K562 (cell line): ENCODE measurements at regions not wholly inside any gene's neighbourhood (a gene's known extent, or its start where the extent isn't known, plus 50 kb on each side); places are given as distances from the start of the nearest gene placed in this dataset.

Source experiments
- ATAC-seq: fragments of 200-7000 bp; cut with Tn5 transposase; 3 replicates; pipeline ENCODE4 v1.9.1; 2020; ENCODE audit warnings: moderate library complexity
- BruUV-seq: library from RNA; stranded (reverse); fragments of 400-500 nt; replicated peaks from 2 replicates; lab custom pipeline; 2021; lab: Mats Ljungman, UMichigan
- CTCF ChIA-PET: fragments of 300-600 bp; formaldehyde crosslinking; extraction: SDS; loops from one replicate; lab custom pipeline; 2021; ENCODE audit warnings: low intra/inter-chr PET ratio; lab: Yijun Ruan, JAX
- POLR2A ChIA-PET: fragments of 300-600, 350-650 bp; sonication (Branson Sonifier 250); formaldehyde crosslinking; extraction: SDS; loops from one replicate; lab custom pipeline; 2021; ENCODE audit warnings: antibody characterized with exemption, inconsistent platforms; lab: Yijun Ruan, JAX
- DNase-seq, 4 experiments: peaks; one replicate each; pipeline versions ENCODE4 v3.0.0 to v3.0.0-alpha.2; 2011 to 2018; ENCODE audit warnings: low spot score in 3 of 4, mixed read lengths in 3 of 4; ENCODE audit errors: extremely low read depth in 1 of 4
- FAIRE-seq: peaks from 2 replicates; lab custom pipeline; 2011; peaks lifted over from hg19 to GRCh38; lab: Jason Lieb, UNC
- H2AFZ ChIP-seq: 2 replicates; pipeline ENCODE4 v1.6.0; 2011; ENCODE audit warnings: low read depth, low read length, control low read depth, inconsistent platforms
- H3K27ac ChIP-seq: fragments of 200-600 bp; 3 replicates; pipeline ENCODE4 v1.8.0; 2011; ENCODE audit warnings: low read depth, mild to moderate bottlenecking, control low read depth, inconsistent platforms, low read length, moderate library complexity, mixed read lengths; ENCODE audit errors: extremely low read depth
- H3K27me3 ChIP-seq, 2 experiments: fragments of 300-600 bp in 1 of 2; 2 replicates in 1 of 2; 3 replicates in 1 of 2; pipeline versions ENCODE4 v1.6.0 to v1.8.0; 2011; ENCODE audit warnings: inconsistent platforms in 2 of 2, low read length in 2 of 2, mild to moderate bottlenecking in 1 of 2, mixed read lengths in 1 of 2, moderate library complexity in 1 of 2; ENCODE audit not compliant: control insufficient read depth in 2 of 2, insufficient read depth in 2 of 2
- H3K36me3 ChIP-seq: fragments of 300-600 bp; 3 replicates; pipeline ENCODE4 v1.8.0; 2011; ENCODE audit warnings: mild to moderate bottlenecking, low read length, inconsistent platforms; ENCODE audit not compliant: control insufficient read depth, insufficient read depth
- H3K4me1 ChIP-seq, 2 experiments: fragments of 200-600 bp in 1 of 2; replicated peaks in 1 of 2; 2 replicates in 1 of 2; 3 replicates in 1 of 2; pipeline versions ENCODE4 v1.5.1 to v1.8.0; 2011; ENCODE audit warnings: inconsistent platforms in 2 of 2, low read length in 2 of 2, mild to moderate bottlenecking in 1 of 2, mixed read lengths in 1 of 2, moderate library complexity in 1 of 2; ENCODE audit not compliant: control insufficient read depth in 2 of 2, insufficient read depth in 2 of 2
- H3K4me2 ChIP-seq: 2 replicates; pipeline ENCODE4 v1.6.1; 2011; ENCODE audit warnings: low read length, control low read depth, inconsistent platforms, mixed read lengths; ENCODE audit not compliant: insufficient read depth
- H3K4me3 ChIP-seq: fragments of 200-600 bp; sonication (generic), shearing (Covaris generic); 2 replicates; pipeline ENCODE4 v1.5.1; 2016; ENCODE audit warnings: control low read depth, inconsistent platforms
- H3K79me2 ChIP-seq: fragments of 200-600 bp; 3 replicates; pipeline ENCODE4 v1.8.0; 2011; ENCODE audit warnings: low read length, inconsistent platforms; ENCODE audit not compliant: control insufficient read depth, insufficient read depth
- H3K9ac ChIP-seq, 2 experiments: 2 replicates each; pipeline versions ENCODE4 v1.6.0 to v1.6.1; 2011; ENCODE audit warnings: low read depth in 2 of 2, low read length in 2 of 2, control low read depth in 1 of 2, inconsistent platforms in 1 of 2, mild to moderate bottlenecking in 1 of 2, mixed read lengths in 1 of 2; ENCODE audit not compliant: insufficient read depth in 1 of 2
- H3K9me1 ChIP-seq: one replicate; pipeline ENCODE4 v1.6.0; 2011; ENCODE audit warnings: inconsistent platforms, mild to moderate bottlenecking, low read length, moderate library complexity; ENCODE audit not compliant: control insufficient read depth, insufficient read depth
- H3K9me3 ChIP-seq: replicated peaks from 2 replicates; pipeline ENCODE4 v1.5.1; 2011; ENCODE audit warnings: low read depth, low read length, inconsistent platforms; ENCODE audit not compliant: control insufficient read depth, insufficient read depth
- H4K20me1 ChIP-seq: replicated peaks from 2 replicates; pipeline ENCODE4 v1.6.1; 2011; ENCODE audit warnings: low read length, inconsistent platforms, mixed read lengths; ENCODE audit not compliant: control insufficient read depth, insufficient read depth
- KLF6 ChIP-seq: fragments of 250-450 bp; sonication (Bioruptor Pico); IDR thresholded peaks from 2 replicates; pipeline ENCODE4 v1.4.0; 2020; ENCODE audit warnings: mild to moderate bottlenecking, moderate library complexity, borderline replicate concordance
- PCBP2 ChIP-seq: fragments of 200-400 bp; formaldehyde crosslinking; IDR thresholded peaks from 2 replicates; pipeline ENCODE4 v1.6.1; 2018; ENCODE audit warnings: low read length, low read depth, mild to moderate bottlenecking, moderate library complexity; ENCODE audit not compliant: poor library complexity, severe bottlenecking
- ZBTB26 ChIP-seq: fragments of 450-650 bp; formaldehyde crosslinking; IDR thresholded peaks from 2 replicates; pipeline ENCODE4 v1.4.0; 2022; ENCODE audit warnings: missing genetic modification characterization
- ZNF232 ChIP-seq: sonication (generic); formaldehyde crosslinking; IDR thresholded peaks from 2 replicates; pipeline ENCODE4 v1.8.0; 2022; ENCODE audit warnings: mild to moderate bottlenecking, missing genetic modification reagents
- ZNF696 ChIP-seq: fragments of 250-450 bp; sonication (Bioruptor Pico); conservative IDR thresholded peaks from 2 replicates; pipeline ENCODE4 v1.4.0; 2020; ENCODE audit warnings: mild to moderate bottlenecking, moderate library complexity
- WGBS: fragments of 100-300 bp; shearing (Covaris generic); methylation state at CpG from one replicate; pipeline ENCODE4 v1.1.6; 2016; ENCODE audit warnings: low coverage, mixed read lengths; ENCODE audit not compliant: insufficient coverage; ENCODE audit errors: missing lambda C conversion rate; 5-methylcytosine and 5-hydroxymethylcytosine counted together
- in situ Hi-C: fragments of 300-500 bp; cut with MboI; formaldehyde crosslinking; loops from 4 replicates; pipeline ENCODE4 v1.15.0; 2018; ENCODE audit warnings: inconsistent platforms, mixed read lengths
- intact Hi-C: fragments of 100-400 bp; cut with micrococcal nuclease; formaldehyde crosslinking; loops from 2 replicates; pipeline ENCODE4 v1.14.2; 2022

GRCh38 chr2:200147371-200147770, 159.1 kb upstream of the SPATS2L start:
- DNase-seq (no peak), ATAC-seq (no peak), FAIRE-seq (no peak)
- no TSS peak for BruUV-seq
- Histone ChIP-seq H3K9me3 (peaks cover 3% of the 10 kb centered on the region), H3K9me1 (no peaks in the 10 kb centered on the region), H3K79me2 (no peaks in the 10 kb centered on the region), H3K36me3 (no peaks in the 10 kb centered on the region), H3K4me1 (no peaks in the 10 kb centered on the region), H2AFZ (no peak overlapping the region), H3K27me3 (no peaks in the 10 kb centered on the region), H3K4me3 (no peak overlapping the region), H4K20me1 (no peaks in the 10 kb centered on the region), H3K27ac (no peak overlapping the region), H3K4me2 (no peak overlapping the region), H3K9ac (no peak overlapping the region)
- WGBS = 43% methylated on average over 2 of the region's 2 CpGs
- in situ Hi-C loops = no loop called here
- POLR2A ChIA-PET = no interaction called here
- intact Hi-C loops = no loop called here
- CTCF ChIA-PET = no interaction called here
- no peak for TF ChIP-seq KLF6 (CRISPR knock-in tag)
- TF ChIP-seq ZNF696 = no peak

GRCh38 chr2:200148366-200148765, 158.1 kb upstream of the SPATS2L start:
- CTCF ChIA-PET = no interaction called here
- TF ChIP-seq ZNF232 (CRISPR knock-in tag) (no peak), ZBTB26 (no peak), PCBP2 (no peak)
- FAIRE-seq (no peak), ATAC-seq (no peak), DNase-seq (no peak)
- no peaks in the 10 kb centered on the region for H3K36me3 ChIP-seq
- BruUV-seq = no TSS peak
- WGBS = 28% methylated on average over 2 of the region's 2 CpGs
- no peaks in the 10 kb centered on the region for H3K79me2 ChIP-seq
- intact Hi-C loops = no loop called here
- no peak overlapping the region for H2AFZ ChIP-seq
- H3K4me2 ChIP-seq = no peak overlapping the region
- peaks cover 3% of the 10 kb centered on the region for H3K9me3 ChIP-seq
- H3K4me1 ChIP-seq = no peaks in the 10 kb centered on the region
- in situ Hi-C loops = no loop called here
- POLR2A ChIA-PET = interaction anchor here (1.4 to 1.5 kb wide), 2 partner anchors 26 to 33 kb away, joined by 3 to 4 read pairs; no protein-coding TSS in a partner anchor
- no peak overlapping the region for H3K4me3 ChIP-seq
- H3K9me1 ChIP-seq = no peaks in the 10 kb centered on the region
- no peaks in the 10 kb centered on the region for H3K27me3 ChIP-seq
- no peaks in the 10 kb centered on the region for H4K20me1 ChIP-seq
- no peak overlapping the region for H3K9ac ChIP-seq
- H3K27ac ChIP-seq = no peak overlapping the region
